Stimulated activated CD8-positive, alpha-beta memory T cell treated with anti-CD3 and anti-CD28 coated beads, Interleukin-4, amount 100 ng/mL, for 48 hours (primary cell): ENCODE measurements at regions not wholly inside any gene's neighbourhood (a gene's known extent, or its start where the extent isn't known, plus 50 kb on each side); places are given as distances from the start of the nearest gene placed in this dataset.
"Not testable (repeated sequence)": the region's sequence is repeated elsewhere in the genome, so short reads cannot be mapped to it uniquely, and the experiment has no call there.

Source experiments
- DNase-seq: peaks from one replicate; pipeline ENCODE4 v3.0.0-alpha.2; 2020

DNA sequence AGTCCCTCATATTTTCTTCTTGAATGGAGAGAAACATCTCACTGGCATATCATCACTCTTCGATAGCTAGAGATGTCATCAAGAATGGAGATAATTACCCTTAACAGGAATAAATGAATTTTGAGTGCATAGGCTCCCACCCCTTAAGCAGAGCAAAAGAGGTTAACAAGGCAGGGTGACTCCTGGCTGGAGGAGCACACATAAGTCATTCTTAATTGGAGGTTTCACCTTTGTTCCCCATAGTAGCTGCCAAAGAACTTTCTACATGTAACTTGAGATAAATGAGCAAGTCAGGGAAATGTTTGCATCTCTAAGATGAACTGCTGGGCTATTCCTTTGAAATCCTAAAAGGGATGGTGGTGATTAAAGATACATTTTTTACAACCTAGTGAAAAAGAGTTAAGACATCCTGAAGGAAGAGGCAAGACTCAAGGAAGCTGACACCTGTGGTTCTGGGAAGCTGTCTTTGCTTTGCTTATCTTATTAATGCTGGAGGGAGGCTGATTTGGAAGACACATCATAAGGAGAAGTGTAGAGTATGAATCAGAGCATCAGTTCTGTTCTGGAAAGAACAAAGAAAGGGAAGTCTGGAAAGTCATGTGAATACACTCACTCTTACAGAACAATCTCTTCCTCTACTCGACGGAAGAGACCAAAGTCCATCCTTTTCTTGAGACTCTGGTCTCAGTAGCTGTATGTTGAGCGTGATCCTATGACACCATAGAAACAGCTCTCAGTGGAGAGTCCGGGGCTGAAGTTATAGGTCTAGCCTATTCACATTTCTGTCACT is 326.3 kb downstream of the OSTF1 start:
- DNase-seq, result no peak

DNA sequence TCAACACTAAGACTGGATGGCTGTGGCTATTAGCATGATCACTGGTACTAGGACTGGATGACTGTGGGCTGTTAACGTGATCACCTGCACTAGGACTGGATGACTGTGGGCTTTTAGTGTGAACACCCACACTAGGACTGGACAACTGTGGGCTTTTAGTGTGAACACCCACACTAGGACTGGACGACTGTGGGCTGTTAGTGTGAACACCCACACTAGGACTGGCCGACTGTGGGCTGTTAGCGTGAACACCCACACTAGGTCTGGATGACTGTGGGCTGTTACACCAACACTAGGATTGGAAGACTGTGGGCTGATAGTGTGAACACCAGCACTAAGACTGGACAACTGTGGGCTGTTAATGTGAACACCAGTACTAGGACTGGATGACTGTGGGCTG is 329.2 kb downstream of the OSTF1 start:
- DNase-seq, result no peak

DNA sequence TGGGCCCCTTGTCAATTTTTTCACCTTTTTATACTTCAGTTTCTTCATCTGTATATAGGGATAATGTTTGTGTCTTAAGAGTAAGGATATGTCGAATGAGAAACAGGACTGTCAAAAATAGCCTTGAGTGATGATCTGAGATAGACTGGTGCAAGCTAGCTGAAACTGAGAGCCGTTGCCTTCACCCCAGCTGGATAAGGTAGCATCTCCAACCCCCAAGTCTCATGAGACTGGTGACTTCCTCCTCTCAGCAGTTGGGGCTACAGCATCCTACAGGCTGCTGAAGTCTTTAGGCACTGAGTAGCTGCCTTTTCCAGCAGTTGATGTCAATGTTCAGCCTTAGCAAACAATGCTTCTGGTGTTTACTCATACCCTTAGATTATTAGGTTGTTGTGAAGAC is 330.2 kb downstream of the OSTF1 start:
- no peak for DNase-seq

DNA sequence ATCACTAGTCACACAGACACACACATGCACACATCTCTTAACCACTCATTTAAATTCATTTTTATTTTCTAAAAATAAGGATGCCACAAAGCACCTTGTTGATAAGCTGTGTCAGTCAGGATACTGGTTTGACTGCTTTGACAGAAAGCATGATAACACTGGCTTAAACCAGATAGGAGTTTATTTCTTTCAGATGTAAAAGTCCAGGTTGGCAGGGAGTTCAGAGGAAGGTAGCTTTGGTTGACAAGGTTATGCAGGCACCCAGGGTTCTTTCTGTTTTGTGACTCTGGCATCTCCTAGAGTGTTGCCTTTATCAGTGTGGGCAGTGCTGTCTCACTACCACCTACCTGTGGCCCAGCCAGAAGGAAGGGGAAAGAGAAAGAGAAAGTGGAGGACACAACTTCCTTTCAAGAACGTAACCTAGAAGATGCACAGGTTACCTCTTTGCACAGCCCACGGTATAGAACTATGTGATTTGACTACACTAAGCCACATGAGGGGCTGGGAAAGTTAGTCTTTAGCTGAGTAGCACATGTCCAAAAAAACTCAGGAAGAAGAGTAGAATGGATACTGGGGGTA is 334.7 kb downstream of the OSTF1 start:
- no peak for DNase-seq

DNA sequence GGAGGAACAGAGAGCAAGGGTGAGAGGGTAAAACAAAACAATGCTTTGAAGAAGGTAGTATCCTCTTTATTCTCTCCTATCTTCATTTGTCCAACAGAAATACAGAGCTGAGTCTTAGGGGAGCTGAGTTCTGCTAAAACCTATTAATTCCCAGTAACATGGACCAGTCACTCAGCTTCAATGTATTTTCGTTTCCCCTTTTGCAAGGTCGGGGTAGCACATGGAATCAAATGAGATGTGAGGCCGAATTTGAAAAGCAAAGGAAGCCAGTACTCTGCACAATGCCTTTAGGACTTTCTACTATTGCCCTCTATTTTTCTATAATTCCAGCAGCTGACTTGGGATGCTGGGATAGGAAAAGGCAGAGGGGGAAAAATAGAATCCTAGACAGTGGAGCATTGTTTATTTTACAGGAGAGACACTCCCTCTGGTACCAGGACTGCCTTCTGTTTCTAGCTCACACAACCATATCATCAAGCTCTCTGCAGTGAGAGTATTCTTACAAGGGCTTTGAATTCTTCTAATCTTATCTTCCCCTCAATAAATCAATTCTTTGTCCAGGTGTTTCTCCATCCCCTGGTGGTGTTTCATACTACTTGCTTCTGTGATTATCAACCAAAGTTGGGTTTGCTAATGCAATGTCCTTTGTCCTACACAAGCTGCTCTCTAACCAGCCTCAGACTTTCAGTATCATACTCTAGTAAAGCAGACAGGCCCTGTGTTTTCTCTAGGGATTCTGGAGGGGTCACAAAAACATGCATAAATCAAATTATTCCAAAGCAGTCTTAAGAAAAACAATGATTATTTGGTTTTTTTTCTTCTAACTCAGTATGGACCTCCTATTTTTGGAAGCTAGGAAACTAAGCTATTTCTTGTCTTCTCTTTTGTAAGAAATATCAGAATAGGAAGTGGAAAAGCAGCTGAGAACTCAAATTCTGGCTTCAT is 341.5 kb downstream of the OSTF1 start:
- DNase-seq, result no peak

DNA sequence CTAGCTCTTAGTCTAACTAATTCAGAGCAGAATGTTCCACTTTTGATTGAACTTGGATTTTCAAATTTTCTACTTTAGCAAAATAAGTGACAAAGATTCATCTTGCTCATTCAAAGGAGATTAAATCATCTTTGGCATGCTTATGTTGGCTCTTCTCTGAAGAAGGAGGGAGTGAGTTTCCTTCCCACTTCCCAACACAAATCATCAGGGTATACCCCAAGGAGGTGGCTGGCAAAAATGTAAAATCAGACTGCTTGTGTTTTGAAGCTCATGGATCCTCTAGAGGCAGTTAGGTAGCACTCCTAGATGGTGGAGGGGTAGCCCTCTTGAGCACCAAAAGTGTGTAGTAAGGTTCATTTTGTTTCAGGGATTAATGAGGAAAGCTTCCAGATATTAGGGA is 343.1 kb downstream of the OSTF1 start:
- DNase-seq, result no peak

DNA sequence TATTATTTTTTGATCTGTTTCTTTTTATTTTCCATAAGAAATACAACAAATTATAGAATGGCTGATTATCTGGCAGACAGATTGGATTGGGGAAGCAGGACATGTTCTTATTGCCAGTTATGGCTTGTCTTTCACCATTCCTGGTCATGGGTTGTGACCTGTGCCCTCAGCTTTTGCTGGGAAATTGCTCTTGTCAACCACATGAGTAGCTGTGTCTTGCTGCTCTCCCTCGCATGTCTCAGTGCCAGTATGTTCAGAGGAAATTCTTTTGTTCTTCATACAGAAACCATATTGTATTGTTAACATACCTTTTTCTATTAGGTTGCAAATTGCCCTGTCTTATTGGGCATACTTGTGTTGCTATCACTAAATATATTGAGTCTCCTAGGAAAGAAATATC is 344.1 kb downstream of the OSTF1 start:
- no peak for DNase-seq

DNA sequence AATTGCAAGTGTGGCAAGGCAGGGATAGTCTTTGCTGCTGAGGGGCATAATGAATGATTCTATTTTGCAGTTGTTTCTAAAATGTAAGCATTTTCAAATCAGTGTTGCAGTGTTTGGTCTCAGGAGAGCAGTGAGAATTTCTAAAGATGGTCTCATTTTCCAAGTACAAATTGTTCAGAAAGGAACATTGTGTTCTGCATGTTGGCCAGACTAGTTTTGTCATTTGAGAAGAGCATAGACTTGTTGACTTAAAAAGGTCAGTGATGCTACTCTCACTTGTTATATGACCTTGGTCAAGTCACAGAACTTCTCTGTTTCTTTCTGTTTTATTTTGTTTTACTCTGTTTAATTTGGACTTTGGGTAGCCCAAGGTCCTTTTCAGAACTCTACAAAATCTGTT is 344.6 kb downstream of the OSTF1 start:
- no peak for DNase-seq

DNA sequence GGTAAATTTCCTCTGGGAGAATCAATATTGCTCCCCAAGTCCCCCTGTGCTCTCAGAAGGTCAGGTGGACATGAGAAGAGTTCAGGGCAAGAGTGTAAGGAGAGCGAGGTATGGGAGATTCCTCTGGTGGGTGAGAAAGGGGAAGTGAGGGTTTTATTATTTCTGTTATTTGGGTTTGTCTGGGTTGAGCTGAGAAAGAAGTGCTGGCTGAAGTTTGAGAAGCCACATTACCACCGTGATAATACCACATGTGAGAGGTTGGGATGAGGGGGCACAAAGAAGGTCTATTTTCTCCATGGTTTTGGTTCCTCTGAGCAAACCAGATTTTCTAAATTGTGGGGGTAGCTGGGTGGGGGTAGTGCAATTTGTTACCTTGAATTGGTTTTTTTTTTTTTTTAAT is 350.4 kb downstream of the OSTF1 start:
- DNase-seq, result no peak

DNA sequence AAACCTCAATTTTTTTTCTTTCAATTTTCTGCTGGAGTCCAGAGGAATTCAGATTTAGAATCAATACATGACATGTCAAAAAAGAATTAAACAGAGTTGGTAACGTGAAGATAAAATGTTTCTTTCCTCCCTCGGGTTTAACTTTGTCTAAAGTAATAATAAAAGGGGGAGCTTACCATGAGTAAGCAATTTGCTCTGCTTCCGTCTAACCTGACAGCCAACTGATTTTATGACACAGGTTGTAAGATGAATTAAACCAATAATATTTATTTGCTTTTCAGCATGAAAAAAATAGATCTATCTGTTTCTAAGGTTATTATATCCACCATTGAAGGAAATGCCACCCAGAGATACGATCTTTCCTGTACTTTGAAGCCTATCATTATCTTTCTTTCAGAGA is 352.6 kb downstream of the OSTF1 start:
- DNase-seq, result no peak

DNA sequence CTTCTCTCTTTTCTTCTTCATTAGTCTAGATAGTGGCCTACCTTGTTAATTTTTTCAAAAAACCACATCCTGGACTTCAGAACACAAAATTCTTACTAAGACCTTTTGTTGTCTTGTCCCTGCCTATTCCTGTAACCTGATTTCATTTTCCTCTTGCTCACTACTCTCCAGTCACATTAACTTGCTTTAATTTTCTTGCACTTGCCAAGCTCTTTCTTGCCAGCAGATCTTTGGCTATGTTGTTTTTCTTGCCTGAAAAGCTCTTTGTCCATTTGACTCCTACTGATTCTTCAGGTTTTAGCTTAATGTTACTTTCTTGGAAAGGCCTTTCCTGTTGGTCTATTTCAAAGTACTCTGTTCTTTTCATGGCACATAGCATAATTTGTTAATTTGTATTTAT is 356.8 kb downstream of the OSTF1 start:
- DNase-seq, result no peak

DNA sequence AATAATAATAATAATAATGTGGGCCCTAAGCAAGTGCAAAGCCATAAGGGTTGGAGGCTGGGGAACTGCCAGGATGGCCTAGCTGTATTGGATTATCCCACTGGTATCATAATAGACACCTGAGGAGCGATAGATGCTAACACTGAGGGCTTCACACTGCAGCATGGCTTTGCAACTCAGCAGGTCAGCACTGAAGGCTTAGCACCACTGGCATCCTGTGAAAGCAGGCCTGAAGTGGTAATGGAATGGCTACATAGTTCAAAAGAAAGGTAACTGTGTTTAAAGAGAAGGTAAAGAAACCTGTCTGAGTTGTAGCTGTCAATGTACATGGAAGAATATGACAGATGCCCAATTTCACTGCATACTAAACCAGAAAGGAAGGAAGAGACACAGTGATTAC is 359.0 kb downstream of the OSTF1 start:
- DNase-seq, result no peak

DNA sequence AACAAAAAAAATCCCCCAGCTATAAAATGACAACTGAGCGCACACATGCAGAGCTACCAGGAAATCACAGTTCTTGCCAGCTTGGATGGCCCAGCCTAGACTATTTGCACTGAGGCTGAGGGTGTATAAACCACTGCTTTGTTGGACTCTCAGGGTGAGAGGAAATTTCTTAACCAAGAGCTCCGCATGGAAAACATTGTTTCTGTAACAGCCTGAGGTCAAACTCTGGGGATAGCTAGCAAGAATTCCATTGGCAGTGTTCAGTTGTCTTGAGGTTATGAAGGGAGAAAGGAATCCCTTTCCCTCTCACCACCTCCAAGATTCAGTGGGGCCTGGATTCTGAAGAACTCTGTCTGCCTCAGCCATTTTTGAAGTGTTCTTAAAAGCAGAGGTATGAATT is 360.0 kb downstream of the OSTF1 start:
- DNase-seq, result no peak

DNA sequence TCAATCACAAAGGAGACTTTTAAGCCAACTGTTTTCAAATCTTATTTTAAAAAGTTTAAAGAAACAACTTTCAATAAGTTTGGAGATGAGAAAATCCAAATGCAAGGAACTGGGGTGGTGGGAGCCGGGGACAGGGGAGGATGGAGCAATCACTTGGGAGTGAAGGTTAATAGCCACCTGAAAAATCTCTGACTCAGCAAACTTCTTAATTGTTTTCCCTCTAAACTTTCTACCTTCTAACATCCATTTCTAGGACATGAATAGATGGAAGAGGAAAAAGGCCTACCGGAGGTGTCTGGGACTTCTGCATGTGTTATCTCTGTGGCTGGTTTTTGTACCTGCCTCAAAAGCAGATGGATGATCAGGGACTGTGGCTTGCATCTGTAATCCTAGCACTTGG is 360.6 kb downstream of the OSTF1 start:
- no peak for DNase-seq

DNA sequence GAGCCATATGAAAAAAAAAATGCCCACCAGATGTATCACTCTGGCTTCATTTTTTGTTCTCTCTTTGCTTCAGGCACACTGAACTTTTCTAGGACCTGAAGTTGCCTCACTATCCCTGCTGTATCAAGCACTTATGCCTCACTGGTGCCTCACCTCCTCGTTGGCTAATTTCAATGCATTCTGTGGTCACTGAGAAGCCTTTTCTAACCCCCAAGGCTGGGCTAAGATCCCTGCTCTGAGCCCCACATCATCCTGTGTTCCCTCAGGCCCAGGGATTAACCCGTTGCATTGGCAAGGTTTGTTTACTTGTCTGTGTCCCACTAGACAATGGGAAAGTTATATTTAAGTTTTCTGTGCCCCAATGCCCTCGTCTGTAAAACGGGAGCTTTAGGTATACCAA is 362.7 kb downstream of the OSTF1 start:
- DNase-seq, result no peak

DNA sequence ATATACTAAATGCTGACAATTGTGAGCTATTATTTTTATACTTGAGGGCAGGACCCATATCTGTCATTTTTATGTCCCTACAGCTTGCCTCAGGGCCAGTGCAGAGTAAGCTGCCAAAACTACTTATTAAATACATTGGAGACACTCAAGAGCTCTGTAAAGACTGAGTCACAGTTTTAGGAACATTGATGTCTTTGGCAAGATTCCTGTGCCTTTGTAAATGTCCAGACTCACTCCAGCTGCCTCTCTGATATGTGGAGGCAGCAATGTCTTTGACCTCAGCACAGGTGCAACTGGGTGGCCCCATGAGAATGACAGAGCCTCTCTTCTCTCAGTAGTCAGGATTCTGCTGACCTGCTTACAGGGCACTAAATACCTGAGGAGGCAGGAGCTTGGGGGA is 363.2 kb downstream of the OSTF1 start:
- DNase-seq, result no peak

DNA sequence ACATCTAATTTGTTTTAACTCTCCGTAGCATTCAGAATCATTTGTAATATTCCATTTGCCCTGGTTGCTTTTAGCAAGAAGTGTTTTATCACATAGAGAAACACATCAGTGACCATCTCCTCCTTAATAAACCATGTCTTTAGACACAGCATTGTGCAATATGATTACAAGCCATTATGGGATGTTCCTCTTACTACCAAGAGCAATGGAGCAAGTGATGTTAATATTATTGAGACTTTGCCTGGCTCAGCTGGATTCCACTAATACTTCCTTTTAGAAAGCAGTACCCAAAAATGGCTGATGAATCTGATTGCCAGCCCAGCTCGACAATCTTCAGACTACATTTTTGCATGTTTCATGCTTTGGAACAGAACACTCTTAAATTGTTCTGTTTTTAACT is 364.2 kb downstream of the OSTF1 start:
- no peak for DNase-seq

DNA sequence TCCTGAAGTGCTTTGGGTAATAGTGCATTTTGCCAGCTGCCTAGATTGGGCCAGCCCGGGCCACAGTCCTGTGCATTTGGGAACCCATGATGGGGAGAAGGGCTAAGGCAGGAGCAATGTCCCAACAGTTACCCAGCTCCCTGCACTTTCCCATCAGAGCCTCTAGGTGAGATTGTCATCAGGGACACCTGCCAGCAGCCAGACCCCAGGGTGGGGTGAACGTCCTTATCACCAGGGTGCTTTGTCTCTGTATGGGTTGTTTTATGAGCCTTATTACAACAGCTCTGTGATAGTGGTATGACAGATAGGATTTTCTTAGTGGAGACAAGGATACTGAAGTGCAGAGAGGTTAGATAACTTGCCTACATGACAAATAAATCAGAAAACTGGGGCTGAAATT is 365.7 kb downstream of the OSTF1 start:
- DNase-seq, result no peak

DNA sequence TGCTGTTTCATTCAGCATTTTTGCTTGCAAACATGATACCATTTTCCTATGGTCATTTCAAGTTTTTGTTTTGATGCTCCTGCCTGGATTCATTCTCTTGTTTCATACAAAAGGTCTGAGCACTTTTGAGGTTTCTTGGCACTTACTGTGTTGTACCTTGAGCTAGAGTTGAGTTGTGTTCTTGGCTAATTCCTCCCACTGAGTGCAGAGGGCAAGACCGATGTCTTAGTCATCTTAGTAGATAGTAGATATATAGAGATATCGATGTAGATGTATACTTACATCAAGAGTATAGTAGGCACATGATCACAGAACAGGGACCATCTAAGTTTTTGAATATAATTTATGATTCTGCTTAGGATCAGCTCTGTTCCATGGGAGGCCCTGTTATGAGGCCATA is 366.6 kb downstream of the OSTF1 start:
- no peak for DNase-seq

DNA sequence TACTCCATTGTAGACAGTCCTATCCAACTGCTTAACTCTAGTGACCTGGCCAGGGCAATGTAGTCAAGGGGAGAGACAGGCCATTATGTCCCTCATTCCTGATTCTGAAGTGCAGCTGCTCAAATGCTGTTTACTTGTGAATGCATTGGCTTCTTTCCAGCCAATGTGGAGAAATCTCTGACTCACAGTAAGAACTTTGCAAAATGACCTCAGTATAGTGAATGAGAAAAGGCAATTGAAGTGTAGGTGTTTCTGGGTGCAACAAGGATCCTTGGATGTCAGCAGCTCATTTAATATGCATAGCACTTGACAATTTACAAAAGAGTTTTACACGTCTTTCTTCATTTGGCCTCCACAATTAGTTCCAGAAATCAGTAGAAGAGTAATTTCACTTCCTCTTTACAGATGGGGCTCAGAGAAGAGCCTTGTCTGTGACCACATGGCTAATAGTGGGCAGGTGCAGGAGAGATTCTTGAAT is 367.2 kb downstream of the OSTF1 start:
- no peak for DNase-seq

DNA sequence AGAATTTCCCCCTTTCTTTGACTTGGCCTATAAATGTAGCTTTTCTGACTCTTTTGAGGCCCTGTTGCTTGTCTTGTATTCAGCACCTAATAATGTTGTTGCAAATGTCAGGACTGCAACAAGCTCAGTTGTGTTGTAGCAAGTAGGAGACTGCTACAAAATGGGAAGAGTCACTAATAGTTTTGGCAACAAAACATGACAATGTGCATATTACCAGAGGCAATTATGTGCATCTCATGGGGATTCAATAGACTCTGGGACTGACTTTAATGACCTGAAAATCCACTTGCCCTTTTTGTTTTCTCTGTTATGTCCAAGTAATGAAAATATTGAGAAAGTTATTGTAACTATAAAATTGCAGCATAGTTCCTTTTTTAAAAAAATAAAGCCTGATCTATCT is 368.4 kb downstream of the OSTF1 start:
- no peak for DNase-seq

DNA sequence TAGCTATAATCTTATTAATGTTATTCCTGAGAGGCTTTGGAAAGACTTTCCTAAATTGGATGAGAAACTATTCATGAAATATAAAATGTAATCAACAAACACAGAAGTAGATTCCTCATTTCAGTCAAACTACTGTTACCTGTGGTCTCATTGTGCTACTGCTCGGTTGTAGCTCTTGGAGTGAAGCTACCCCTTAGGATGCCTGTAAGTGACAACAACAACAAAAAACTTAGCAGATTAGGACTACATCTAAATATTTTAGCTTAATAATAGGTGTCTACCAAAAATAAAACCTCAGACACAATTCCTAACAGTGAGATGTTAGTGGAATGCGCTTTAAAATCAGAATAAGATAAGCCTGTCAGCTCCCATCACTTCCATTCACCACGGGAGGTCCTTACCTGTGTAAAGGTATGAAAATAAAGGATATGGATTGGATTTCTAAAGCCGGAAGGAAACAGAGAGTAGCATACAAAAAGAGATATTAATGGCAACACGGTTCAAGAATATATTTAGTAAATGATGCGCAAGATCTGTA is 369.2 kb downstream of the OSTF1 start:
- no peak for DNase-seq

DNA sequence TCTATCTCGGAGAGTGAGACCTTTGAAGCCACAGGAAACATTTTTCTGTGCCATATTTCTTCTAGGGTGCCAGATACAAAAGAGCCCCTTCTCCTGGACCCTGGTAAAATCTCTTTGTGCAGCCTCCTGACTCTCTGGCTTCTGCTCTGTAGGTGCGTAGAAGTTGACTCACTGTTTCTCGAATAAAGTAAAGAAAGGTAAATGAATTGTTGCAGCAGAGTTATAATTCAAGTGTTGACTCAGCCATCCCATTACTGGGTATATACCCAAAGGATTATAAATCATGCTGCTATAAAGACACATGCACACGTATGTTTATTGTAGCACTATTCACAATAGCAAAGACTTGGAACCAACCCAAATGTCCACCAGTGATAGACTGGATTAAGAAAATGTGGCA is 371.0 kb downstream of the OSTF1 start:
- DNase-seq, result not testable (repeated sequence)

DNA sequence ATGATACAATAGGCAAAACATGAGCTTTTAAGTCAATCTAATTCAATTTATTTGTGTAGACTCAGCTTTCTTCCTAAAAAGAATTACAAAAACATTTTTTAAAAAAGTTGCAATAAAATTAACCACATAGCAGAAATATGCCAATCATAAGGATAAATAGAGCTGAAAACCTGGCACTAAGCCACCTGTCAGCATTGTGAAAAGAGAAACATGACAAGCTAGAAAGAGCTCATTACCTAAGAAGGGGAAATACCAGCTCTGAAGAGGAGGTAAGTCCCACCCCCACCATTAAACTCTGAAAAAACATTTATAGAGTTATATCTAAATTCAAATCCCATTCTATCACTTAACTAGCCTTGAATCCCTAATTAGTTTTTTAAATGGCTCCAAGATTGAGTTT is 372.9 kb downstream of the OSTF1 start:
- no peak for DNase-seq
